ENCODE measurements at regions not wholly inside any gene's neighbourhood (a gene's known extent, or its start where the extent isn't known, plus 50 kb on each side); places are given as distances from the start of the nearest gene placed in this dataset.
"Not testable (repeated sequence)": the region's sequence is repeated elsewhere in the genome, so short reads cannot be mapped to it uniquely, and the experiment has no call there.

GRCh38 chr6:121555201-121555600 lies 119.8 kb downstream of the GJA1 start (continued):
- TF ChIP-seq, protein P1, sequence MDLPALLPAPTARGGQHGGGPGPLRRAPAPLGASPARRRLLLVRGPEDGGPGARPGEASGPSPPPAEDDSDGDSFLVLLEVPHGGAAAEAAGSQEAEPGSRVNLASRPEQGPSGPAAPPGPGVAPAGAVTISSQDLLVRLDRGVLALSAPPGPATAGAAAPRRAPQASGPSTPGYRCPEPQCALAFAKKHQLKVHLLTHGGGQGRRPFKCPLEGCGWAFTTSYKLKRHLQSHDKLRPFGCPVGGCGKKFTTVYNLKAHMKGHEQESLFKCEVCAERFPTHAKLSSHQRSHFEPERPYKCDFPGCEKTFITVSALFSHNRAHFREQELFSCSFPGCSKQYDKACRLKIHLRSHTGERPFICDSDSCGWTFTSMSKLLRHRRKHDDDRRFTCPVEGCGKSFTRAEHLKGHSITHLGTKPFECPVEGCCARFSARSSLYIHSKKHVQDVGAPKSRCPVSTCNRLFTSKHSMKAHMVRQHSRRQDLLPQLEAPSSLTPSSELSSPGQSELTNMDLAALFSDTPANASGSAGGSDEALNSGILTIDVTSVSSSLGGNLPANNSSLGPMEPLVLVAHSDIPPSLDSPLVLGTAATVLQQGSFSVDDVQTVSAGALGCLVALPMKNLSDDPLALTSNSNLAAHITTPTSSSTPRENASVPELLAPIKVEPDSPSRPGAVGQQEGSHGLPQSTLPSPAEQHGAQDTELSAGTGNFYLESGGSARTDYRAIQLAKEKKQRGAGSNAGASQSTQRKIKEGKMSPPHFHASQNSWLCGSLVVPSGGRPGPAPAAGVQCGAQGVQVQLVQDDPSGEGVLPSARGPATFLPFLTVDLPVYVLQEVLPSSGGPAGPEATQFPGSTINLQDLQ (CRISPR knock-in tag; IDR thresholded peaks at IDR 0.05), result no peak
- no peak for TF ChIP-seq AHDC1 (CRISPR knock-in tag; IDR thresholded peaks at IDR 0.05; ENCODE audit: borderline replicate concordance)
- no peak for TF ChIP-seq EZH2 (conservative IDR thresholded peaks at IDR 0.05; ENCODE audit: low read depth, low read length)
- TF ChIP-seq KDM5B (CRISPR knock-in tag; IDR thresholded peaks at IDR 0.05; ENCODE audit: borderline replicate concordance), result no peak

- FAIRE-seq; H3K9me3 ChIP-seq (ENCODE audit: low read length); DNase-seq (ENCODE audit: low spot score); H3K36me3 ChIP-seq (replicated peaks in 1 of 2; ENCODE audit: control insufficient read depth in 1 of 2, insufficient read depth in 2 of 2, low read length in 2 of 2); in situ Hi-C loops (cut with HindIII; ENCODE audit: extremely low pct_ligation_motif_present, low pct_unique_long_range_greater_than_20kb); intact Hi-C loops (cut with micrococcal nuclease; ENCODE audit: unreplicated experiment); H3K4me3 ChIP-seq (replicated peaks in 1 of 3; ENCODE audit: insufficient read depth in 1 of 3, low read depth in 2 of 3, low read length in 3 of 3); H3K4me1 ChIP-seq (ENCODE audit: insufficient read depth, low read length); H2AFZ ChIP-seq (ENCODE audit: low read length); H3K79me2 ChIP-seq (ENCODE audit: insufficient read depth, low read length); CTCF ChIA-PET (ENCODE audit: low intra/inter-chr PET ratio, low total read pairs); H4K20me1 ChIP-seq (ENCODE audit: insufficient read depth, low read length); H3K9ac ChIP-seq (ENCODE audit: insufficient read depth, low read depth, low read length); H3K27me3 ChIP-seq (ENCODE audit: control insufficient read depth in 1 of 2, insufficient read depth in 2 of 2, low read length in 2 of 2); H3K27ac ChIP-seq (ENCODE audit: extremely low read length, insufficient read depth, low read length); H3K4me2 ChIP-seq (ENCODE audit: low read depth, low read length); ATAC-seq; POLR2A ChIA-PET; BruUV-seq (replicated peaks): not testable (repeated sequence)
- 6% methylated on average over 3 of the region's 3 CpGs for WGBS (ENCODE audit: low lambda C conversion rate)
Measured at GRCh38 chr6:121556149-121556548, 120.7 kb downstream of the GJA1 start.
